Astrocyte of the spinal cord (primary cell): ENCODE measurements at regions not wholly inside any gene's neighbourhood (a gene's known extent, or its start where the extent isn't known, plus 50 kb on each side); places are given as distances from the start of the nearest gene placed in this dataset.
A peak's percentile ranks its signal among the peaks of the same experiment; 100 is the strongest.

Experiments used
- DNase-seq: peaks from one replicate; pipeline ENCODE4 v3.0.0; 2011; ENCODE audit warnings: low read depth, low spot score
- H3K4me3 ChIP-seq: 2 replicates; pipeline ENCODE4 v1.5.1; 2011; ENCODE audit warnings: low read depth, mild to moderate bottlenecking, low read length, moderate library complexity
- in situ Hi-C: cut with HindIII; loops from 2 replicates; pipeline ENCODE4 v1.10.0; 2017; ENCODE audit warnings: low sequenced_read_pairs
- TF ChIP-seq, protein P1 (sequence below): IDR thresholded peaks from 2 replicates; pipeline ENCODE4 v1.5.1; 2012; ENCODE audit warnings: low read depth, mild to moderate bottlenecking, low read length, inconsistent platforms

DNA sequence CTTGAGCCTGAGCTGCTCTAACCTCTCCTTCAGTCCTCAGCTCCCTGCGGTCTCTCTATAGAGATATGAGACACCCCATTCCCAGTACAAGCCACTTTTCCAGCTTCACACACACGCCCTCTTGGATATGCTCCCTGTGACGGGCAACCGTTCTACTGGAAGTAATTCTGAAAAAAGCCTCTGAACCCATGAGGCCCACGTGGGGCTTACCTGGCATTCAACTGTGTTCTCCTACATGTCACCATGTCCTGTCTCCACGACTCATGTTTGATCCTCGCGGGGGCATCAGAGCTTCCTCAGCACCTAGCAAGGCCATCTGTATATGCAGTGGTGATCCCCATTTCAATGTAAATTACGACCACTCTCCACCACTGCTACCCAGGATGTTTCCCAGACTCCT, 69.2 kb upstream of the DUSP22 start:
- TF ChIP-seq, protein P1, sequence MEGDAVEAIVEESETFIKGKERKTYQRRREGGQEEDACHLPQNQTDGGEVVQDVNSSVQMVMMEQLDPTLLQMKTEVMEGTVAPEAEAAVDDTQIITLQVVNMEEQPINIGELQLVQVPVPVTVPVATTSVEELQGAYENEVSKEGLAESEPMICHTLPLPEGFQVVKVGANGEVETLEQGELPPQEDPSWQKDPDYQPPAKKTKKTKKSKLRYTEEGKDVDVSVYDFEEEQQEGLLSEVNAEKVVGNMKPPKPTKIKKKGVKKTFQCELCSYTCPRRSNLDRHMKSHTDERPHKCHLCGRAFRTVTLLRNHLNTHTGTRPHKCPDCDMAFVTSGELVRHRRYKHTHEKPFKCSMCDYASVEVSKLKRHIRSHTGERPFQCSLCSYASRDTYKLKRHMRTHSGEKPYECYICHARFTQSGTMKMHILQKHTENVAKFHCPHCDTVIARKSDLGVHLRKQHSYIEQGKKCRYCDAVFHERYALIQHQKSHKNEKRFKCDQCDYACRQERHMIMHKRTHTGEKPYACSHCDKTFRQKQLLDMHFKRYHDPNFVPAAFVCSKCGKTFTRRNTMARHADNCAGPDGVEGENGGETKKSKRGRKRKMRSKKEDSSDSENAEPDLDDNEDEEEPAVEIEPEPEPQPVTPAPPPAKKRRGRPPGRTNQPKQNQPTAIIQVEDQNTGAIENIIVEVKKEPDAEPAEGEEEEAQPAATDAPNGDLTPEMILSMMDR: no peak
- H3K4me3 ChIP-seq: no peak overlapping the region
- in situ Hi-C loops: no loop called here
- no peak for DNase-seq

DNA sequence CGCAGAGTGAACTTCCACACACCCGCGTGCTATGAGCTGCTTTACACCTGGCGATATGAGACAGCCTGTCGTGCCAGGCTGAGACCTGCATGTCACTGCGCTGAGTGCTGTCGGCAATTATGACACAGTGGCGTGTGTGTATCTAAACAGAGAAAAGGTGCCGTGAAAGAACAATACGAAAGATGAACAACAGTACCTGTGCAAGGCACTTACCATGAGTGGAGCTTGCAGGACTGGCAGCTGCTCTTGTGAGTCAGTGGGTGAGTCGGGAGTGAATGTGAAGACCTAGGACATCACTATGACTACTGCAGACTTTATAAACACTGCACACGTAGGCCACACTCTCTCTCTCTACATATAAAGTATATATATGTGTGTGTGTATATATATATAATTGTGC, 68.5 kb upstream of the DUSP22 start:
- no peak overlapping the region for H3K4me3 ChIP-seq
- TF ChIP-seq, protein P1: no peak
- in situ Hi-C loops: no loop called here
- DNase-seq: peak; percentile 35

DNA sequence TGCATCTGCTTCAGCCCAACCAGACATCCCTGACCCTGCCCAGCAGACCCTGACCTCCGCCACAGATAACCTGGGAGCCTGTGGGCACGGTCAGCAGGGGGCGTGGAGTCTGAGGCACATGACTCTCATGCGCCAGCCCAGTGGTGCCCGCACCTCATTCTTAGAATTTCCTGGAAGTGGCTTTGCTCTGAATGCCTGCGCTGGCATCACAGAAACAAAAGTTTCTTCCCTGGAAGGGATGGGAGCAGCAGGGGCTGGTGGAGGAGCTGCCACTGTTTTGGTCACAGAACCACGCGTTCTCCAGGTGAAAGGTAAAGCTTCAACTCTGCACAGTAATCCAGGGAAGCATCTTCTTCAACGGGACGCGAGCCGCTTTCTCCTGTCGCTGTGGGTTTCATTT, 67.9 kb upstream of the DUSP22 start:
- in situ Hi-C loops: no loop called here
- TF ChIP-seq, protein P1: no peak
- no peak overlapping the region for H3K4me3 ChIP-seq
- DNase-seq: no peak

- in situ Hi-C loops: no loop called here
- no peak overlapping the region for H3K4me3 ChIP-seq
- no peak for DNase-seq
- TF ChIP-seq, protein P1: no peak
These were observed 67.1 kb upstream of the DUSP22 start for GRCh38 chr6:225121-225721.

- H3K4me3 ChIP-seq: no peak overlapping the region
- TF ChIP-seq, protein P1: no peak
- in situ Hi-C loops: no loop called here
- DNase-seq: no peak
These were observed 66.4 kb upstream of the DUSP22 start for GRCh38 chr6:225907-226306.

DNA sequence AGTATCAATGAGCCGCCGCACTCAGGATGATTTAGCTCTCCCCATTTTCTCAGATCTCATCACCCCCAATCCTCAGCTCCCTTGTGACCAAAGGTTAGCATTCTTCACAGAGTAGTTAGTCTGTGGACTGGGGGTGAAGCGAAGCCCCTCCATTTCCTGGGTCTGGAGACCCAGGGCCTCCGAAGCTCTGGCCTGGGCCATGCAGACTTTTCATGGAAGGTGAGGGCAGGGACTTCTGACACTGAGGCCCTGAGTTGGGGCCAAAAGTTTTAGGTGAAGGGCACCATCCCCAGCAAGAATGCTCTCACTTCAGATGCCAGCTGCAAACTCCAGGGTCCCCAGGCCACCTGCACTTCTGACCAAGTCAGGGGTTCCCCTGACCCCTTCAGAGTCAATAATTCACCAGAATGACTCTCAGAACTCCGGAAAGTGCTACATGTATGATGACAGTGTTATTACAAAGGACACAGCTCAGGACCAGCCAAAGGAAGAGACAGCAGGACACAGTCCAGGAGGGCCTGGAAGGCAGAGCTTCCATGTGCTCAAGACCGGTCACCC, 65.7 kb upstream of the DUSP22 start:
- no peak for DNase-seq
- H3K4me3 ChIP-seq: no peak overlapping the region
- TF ChIP-seq, protein P1: no peak
- in situ Hi-C loops: no loop called here
